Stomach (tissue), 8 donors: ENCODE measurements at regions not wholly inside any gene's neighbourhood (a gene's known extent, or its start where the extent isn't known, plus 50 kb on each side); places are given as distances from the start of the nearest gene placed in this dataset.

Experiments
- DNase-seq, 2 donors: peaks; one replicate each; pipeline versions ENCODE4 v3.0.0 to v3.0.0-alpha.2; 2013 to 2019
- H3K27ac ChIP-seq, 5 donors: fragments of 200-600 bp in 4 of 5; sonication (generic) in 4 of 5; one replicate each; pipeline ENCODE4 v1.5.1; 2013 to 2019; ENCODE audit warnings: mild to moderate bottlenecking in 1 of 5, moderate library complexity in 1 of 5
- H3K27me3 ChIP-seq, 3 donors: fragments of 200-600 bp; sonication (generic); one replicate each; pipeline ENCODE4 v1.5.1; 2017 to 2019; ENCODE audit warnings: mixed run types in 1 of 3
- H3K36me3 ChIP-seq, 4 donors: fragments of 200-600 bp; sonication (generic); 1 replicate in 3 of 4; 2 replicates in 1 of 4; pipeline ENCODE4 v1.5.1; 2016 to 2019
- H3K4me1 ChIP-seq, 4 donors: fragments of 200-600 bp; sonication (generic); one replicate each; pipeline ENCODE4 v1.5.1; 2016 to 2019
- H3K4me3 ChIP-seq, 4 donors: fragments of 200-600 bp; sonication (generic) in 3 of 4; one replicate each; pipeline ENCODE4 v1.5.1; 2016 to 2019; ENCODE audit warnings: mild to moderate bottlenecking in 1 of 4
- H3K9me3 ChIP-seq, 4 donors: fragments of 200-600 bp; sonication (generic); one replicate each; pipeline ENCODE4 v1.5.1; 2016 to 2019
- CTCF ChIP-seq, 7 experiments: fragments of 450-650 bp in 4 of 7; fragments of 200-600 bp in 3 of 7; sonication (generic) in 3 of 7; IDR thresholded peaks; one replicate each; pipeline ENCODE4 v1.5.1; 2016 to 2019; ENCODE audit warnings: antibody characterized with exemption in 7 of 7, control low read depth in 2 of 7, mild to moderate bottlenecking in 1 of 7
- EP300 ChIP-seq: sonication (generic); formaldehyde crosslinking; IDR thresholded peaks from one replicate; pipeline ENCODE4 v1.6.1; 2017; ENCODE audit warnings: antibody characterized with exemption
- POLR2A ChIP-seq, 4 donors: fragments of 450-650 bp; IDR thresholded peaks; one replicate each; pipeline ENCODE4 v1.6.1; 2016; ENCODE audit warnings: antibody characterized with exemption in 4 of 4, control low read depth in 2 of 4, mild to moderate bottlenecking in 1 of 4, moderate library complexity in 1 of 4
- POLR2AphosphoS5 ChIP-seq, 3 donors: sonication (generic); formaldehyde crosslinking; IDR thresholded peaks; one replicate each; pipeline ENCODE4 v1.6.1; 2016; ENCODE audit warnings: antibody characterized with exemption in 3 of 3
- WGBS, 5 donors: extraction: QIAGEN DNeasy Blood & Tissue Kit in 3 of 5; methylation state at CpG; one replicate each; pipeline versions ENCODE4 v1.1.5 to v1.1.7; 2013 to 2018; 5-methylcytosine and 5-hydroxymethylcytosine counted together
- intact Hi-C: fragments of 100-400 bp; cut with DNase I; formaldehyde crosslinking; loops from one replicate; pipeline ENCODE4 v1.15.1; 2023; ENCODE audit warnings: low total_unique reads
- donor health status: healthy with polysubstance abuse.
- donor health status: Bipolar disorder and iron deficiency.
- donor health status: healthy.

- 17 to 22% (median 21%) methylated on average over 9 of the region's 9 CpGs for WGBS, 5 donors
- Histone ChIP-seq H3K27ac (no peak overlapping the region), H3K36me3 (no peaks in the 10 kb centered on the region), H3K9me3 (no peaks in the 10 kb centered on the region), H3K27me3 (no peaks in the 10 kb centered on the region), H3K4me1 (peaks cover 0 to 10% (median 0%) of the 10 kb centered on the region in 4 donors), H3K4me3 (no peak overlapping the region)
- DNase-seq, result peak; percentile 51 to 91
- TF ChIP-seq CTCF (IDR thresholded peaks at IDR 0.05), result peak in 4 of 7 experiments; percentile 49 to 74 (median 64)
- TF ChIP-seq EP300, result no peak
- intact Hi-C loops, result no loop called here
Observed at GRCh38 chr3:107064405-107065060, 312.7 kb upstream of the CCDC54 start.

- H3K27me3 ChIP-seq, result no peaks in the 10 kb centered on the region
- 44 to 56% (median 49%) methylated on average over 13 of the region's 13 CpGs for WGBS, 5 donors
- H3K9me3 ChIP-seq, result no peaks in the 10 kb centered on the region
- intact Hi-C loops, result no loop called here
- no peak overlapping the region for H3K27ac ChIP-seq
- peak in 1 of 2 donors; percentile 27 for DNase-seq
- TF ChIP-seq CTCF (IDR thresholded peaks at IDR 0.05) (no peak), POLR2A (IDR thresholded peaks at IDR 0.05) (no peak), EP300 (no peak), POLR2AphosphoS5 (IDR thresholded peaks at IDR 0.05) (no peak)
- peaks cover 0 to 10% (median 0%) of the 10 kb centered on the region in 4 donors for H3K4me1 ChIP-seq
- no peak overlapping the region for H3K4me3 ChIP-seq
- no peaks in the 10 kb centered on the region for H3K36me3 ChIP-seq
Observed at GRCh38 chr3:107065094-107065861, 312.0 kb upstream of the CCDC54 start.

- peaks cover 0 to 10% (median 0%) of the 10 kb centered on the region in 4 donors for H3K4me1 ChIP-seq
- no peak overlapping the region for H3K4me3 ChIP-seq
- WGBS, 5 donors, result 80 to 94% (median 87%) methylated on average over 5 of the region's 5 CpGs
- H3K27me3 ChIP-seq, result no peaks in the 10 kb centered on the region
- DNase-seq, result no peak
- H3K27ac ChIP-seq, result no peak overlapping the region
- H3K9me3 ChIP-seq, result no peaks in the 10 kb centered on the region
- no peak for TF ChIP-seq EP300
- no peaks in the 10 kb centered on the region for H3K36me3 ChIP-seq
- intact Hi-C loops, result no loop called here
Observed at GRCh38 chr3:107067421-107067820, 309.8 kb upstream of the CCDC54 start.

GRCh38 chr3:107068980-107069379 is 308.3 kb upstream of the CCDC54 start:
- H3K4me3 ChIP-seq, result no peak overlapping the region
- WGBS, 5 donors, result 46 to 63% (median 59%) methylated on average over 4 of the region's 4 CpGs
- H3K36me3 ChIP-seq, result no peaks in the 10 kb centered on the region
- no peak for TF ChIP-seq CTCF (IDR thresholded peaks at IDR 0.05)
- TF ChIP-seq POLR2AphosphoS5 (IDR thresholded peaks at IDR 0.05), result no peak
- TF ChIP-seq EP300, result no peak
- TF ChIP-seq POLR2A (IDR thresholded peaks at IDR 0.05), result no peak
- H3K9me3 ChIP-seq, result no peaks in the 10 kb centered on the region
- peaks cover 0 to 10% (median 0%) of the 10 kb centered on the region in 4 donors for H3K4me1 ChIP-seq
- intact Hi-C loops, result no loop called here
- H3K27me3 ChIP-seq, result no peaks in the 10 kb centered on the region
- no peak overlapping the region for H3K27ac ChIP-seq
- DNase-seq, result peak in 1 of 2 donors; percentile 16

GRCh38 chr3:107076946-107077345 is 300.3 kb upstream of the CCDC54 start:
- intact Hi-C loops, result no loop called here

More at GRCh38 chr3:107076946-107077345, 300.3 kb upstream of the CCDC54 start:
- H3K9me3 ChIP-seq, result no peaks in the 10 kb centered on the region
- H3K4me1 ChIP-seq, result no peaks in the 10 kb centered on the region
- TF ChIP-seq POLR2A (IDR thresholded peaks at IDR 0.05), result no peak
- no peak for TF ChIP-seq POLR2AphosphoS5 (IDR thresholded peaks at IDR 0.05)
- no peaks in the 10 kb centered on the region for H3K27me3 ChIP-seq
- DNase-seq, result no peak
- H3K4me3 ChIP-seq, result no peak overlapping the region
- 93 to 96% (median 94%) methylated on average over 3 of the region's 3 CpGs for WGBS, 5 donors
- H3K27ac ChIP-seq, result no peak overlapping the region
- H3K36me3 ChIP-seq, result no peaks in the 10 kb centered on the region
